ENCODE measurements at regions not wholly inside any gene's neighbourhood (a gene's known extent, or its start where the extent isn't known, plus 50 kb on each side); places are given as distances from the start of the nearest gene placed in this dataset.

DNA sequence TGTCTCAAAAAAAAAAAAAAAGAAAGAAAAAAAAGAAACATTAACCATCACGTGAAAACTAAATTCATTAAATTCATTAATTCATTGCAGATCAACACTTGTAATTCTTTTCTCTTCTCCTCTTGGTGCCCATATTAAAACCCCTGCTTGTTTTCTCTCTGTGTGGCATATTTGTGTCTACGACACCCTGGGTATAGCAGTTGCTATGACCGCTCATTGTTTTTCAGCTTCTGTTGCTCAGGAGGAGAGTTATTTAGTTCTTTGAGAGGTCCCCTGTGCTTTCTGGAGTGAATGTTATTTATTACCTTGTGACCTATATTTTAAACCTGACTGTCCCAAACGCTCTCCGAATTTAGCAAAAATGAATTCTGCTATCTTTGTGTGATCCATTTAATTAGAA, 62.3 kb upstream of the CLMP start:
- intact Hi-C loops (cut with DNase I; ENCODE audit: low total_unique reads): no loop called here
- no peak for TF ChIP-seq POLR2A (IDR thresholded peaks at IDR 0.05)
- TF ChIP-seq, protein P1, sequence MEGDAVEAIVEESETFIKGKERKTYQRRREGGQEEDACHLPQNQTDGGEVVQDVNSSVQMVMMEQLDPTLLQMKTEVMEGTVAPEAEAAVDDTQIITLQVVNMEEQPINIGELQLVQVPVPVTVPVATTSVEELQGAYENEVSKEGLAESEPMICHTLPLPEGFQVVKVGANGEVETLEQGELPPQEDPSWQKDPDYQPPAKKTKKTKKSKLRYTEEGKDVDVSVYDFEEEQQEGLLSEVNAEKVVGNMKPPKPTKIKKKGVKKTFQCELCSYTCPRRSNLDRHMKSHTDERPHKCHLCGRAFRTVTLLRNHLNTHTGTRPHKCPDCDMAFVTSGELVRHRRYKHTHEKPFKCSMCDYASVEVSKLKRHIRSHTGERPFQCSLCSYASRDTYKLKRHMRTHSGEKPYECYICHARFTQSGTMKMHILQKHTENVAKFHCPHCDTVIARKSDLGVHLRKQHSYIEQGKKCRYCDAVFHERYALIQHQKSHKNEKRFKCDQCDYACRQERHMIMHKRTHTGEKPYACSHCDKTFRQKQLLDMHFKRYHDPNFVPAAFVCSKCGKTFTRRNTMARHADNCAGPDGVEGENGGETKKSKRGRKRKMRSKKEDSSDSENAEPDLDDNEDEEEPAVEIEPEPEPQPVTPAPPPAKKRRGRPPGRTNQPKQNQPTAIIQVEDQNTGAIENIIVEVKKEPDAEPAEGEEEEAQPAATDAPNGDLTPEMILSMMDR (IDR thresholded peaks at IDR 0.05 in 4 of 5, conservative IDR thresholded peaks at IDR 0.05 in 1 of 5): no peak
- Histone ChIP-seq H3K4me1 (peaks cover 0 to 3% of the 10 kb centered on the region in 2 donors), H3K9me3 (no peaks in the 10 kb centered on the region), H3K27me3 (no peaks in the 10 kb centered on the region), H3K4me3 (no peak overlapping the region), H3K27ac (no peak overlapping the region), H3K36me3 (no peaks in the 10 kb centered on the region)
- no peak for ATAC-seq
- in situ Hi-C loops (cut with MboI; ENCODE audit: low sequenced_read_pairs in 4 of 4): no loop called here
- DNase-seq: no peak

DNA sequence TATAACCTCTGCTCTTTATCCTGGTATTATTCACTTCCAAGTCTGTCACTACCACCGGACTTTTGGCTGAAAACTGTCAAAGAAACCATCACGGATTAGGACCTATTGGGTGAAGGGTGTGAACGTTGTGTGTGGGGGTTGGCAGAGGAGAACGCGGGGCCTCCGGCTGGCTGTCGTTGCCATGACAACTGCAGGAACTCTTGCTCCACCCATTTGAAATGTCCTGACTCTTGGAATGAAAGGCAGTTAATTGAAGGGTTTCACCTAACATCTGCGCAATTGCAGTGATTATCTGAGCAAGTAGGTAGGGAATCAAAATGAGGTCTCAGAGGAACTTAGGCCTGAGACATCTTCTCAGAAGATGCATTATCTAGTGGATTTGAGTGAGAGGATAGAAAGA, 60.9 kb upstream of the CLMP start:
- Histone ChIP-seq H3K4me3 (no peak overlapping the region), H3K27me3 (no peaks in the 10 kb centered on the region), H3K36me3 (no peaks in the 10 kb centered on the region), H3K9me3 (no peaks in the 10 kb centered on the region), H3K4me1 (peaks cover 0 to 3% of the 10 kb centered on the region in 2 donors), H3K27ac (no peak overlapping the region)
- in situ Hi-C loops (cut with MboI; ENCODE audit: low sequenced_read_pairs in 4 of 4): no loop called here
- ATAC-seq (no peak), DNase-seq (no peak)
- intact Hi-C loops (cut with DNase I; ENCODE audit: low total_unique reads): no loop called here
- no peak for TF ChIP-seq POLR2A (IDR thresholded peaks at IDR 0.05)
- TF ChIP-seq, protein P1 (IDR thresholded peaks at IDR 0.05 in 4 of 5, conservative IDR thresholded peaks at IDR 0.05 in 1 of 5): no peak

DNA sequence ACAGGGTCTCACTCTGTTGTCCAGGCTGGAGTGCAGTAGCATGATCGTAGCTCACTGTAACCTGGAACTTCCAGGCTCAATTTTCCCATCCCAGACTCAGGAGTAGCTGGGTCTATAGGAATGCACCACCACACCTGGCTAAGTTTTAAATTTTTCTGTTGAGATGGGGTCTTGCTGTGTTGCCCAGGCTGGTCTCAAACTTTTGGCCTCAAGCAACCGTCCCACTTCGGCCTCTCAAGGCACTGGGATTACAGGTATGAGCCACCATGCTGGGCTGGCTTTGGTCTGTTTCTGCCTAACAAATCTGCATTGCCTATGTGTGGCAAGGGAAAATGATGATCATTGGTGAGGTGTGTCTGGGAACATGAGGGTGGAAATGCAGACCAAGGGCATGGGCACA, 59.3 kb upstream of the CLMP start:
- in situ Hi-C loops (cut with MboI; ENCODE audit: low sequenced_read_pairs in 4 of 4): no loop called here

DNA sequence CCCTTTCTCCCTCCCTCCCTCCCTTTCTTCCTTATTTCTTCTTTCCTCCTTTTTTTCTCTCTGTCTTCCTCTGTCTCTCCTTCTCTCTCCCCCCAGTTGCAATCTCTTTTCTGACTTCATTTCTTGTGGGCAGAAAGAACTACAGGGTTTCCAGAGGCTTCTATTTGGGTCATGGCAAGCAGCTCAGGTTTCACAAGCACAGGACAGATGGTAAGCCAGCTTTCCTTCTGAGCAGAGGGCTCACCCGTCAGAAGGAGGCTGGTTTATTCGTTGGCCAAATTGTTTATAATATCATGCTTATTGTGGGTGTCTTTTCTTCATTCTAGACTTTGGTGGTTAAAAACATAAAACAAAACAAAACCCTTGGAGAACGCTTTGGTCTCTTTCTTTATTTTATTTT, 58.9 kb upstream of the CLMP start:
- ATAC-seq: peak; percentile 71 to 77

More for the DNA sequence above, 59.3 kb upstream of the CLMP start:
- TF ChIP-seq, protein P1 (IDR thresholded peaks at IDR 0.05 in 4 of 5, conservative IDR thresholded peaks at IDR 0.05 in 1 of 5): no peak
- no peak for TF ChIP-seq POLR2A (IDR thresholded peaks at IDR 0.05)
- Histone ChIP-seq H3K4me1 (peaks cover 0 to 3% of the 10 kb centered on the region in 2 donors), H3K27ac (no peak overlapping the region), H3K36me3 (no peaks in the 10 kb centered on the region), H3K9me3 (no peaks in the 10 kb centered on the region), H3K27me3 (no peaks in the 10 kb centered on the region), H3K4me3 (no peak overlapping the region)
- intact Hi-C loops (cut with DNase I; ENCODE audit: low total_unique reads): no loop called here
- DNase-seq (no peak), ATAC-seq (no peak)

More for the DNA sequence above, 58.9 kb upstream of the CLMP start:
- TF ChIP-seq, protein P1 (IDR thresholded peaks at IDR 0.05 in 4 of 5, conservative IDR thresholded peaks at IDR 0.05 in 1 of 5): no peak
- no peak for TF ChIP-seq POLR2A (IDR thresholded peaks at IDR 0.05)
- no peak for DNase-seq
- H3K27me3 ChIP-seq: no peaks in the 10 kb centered on the region
- peaks cover 0 to 3% of the 10 kb centered on the region in 2 donors for H3K4me1 ChIP-seq
- intact Hi-C loops (cut with DNase I; ENCODE audit: low total_unique reads) (no loop called here), in situ Hi-C loops (cut with MboI; ENCODE audit: low sequenced_read_pairs in 4 of 4) (no loop called here)
- no peaks in the 10 kb centered on the region for H3K36me3 ChIP-seq
- no peaks in the 10 kb centered on the region for H3K9me3 ChIP-seq
- H3K27ac ChIP-seq: no peak overlapping the region
- H3K4me3 ChIP-seq: no peak overlapping the region
